Activated CD4-positive, alpha-beta T cell treated with anti-CD3 and anti-CD28 coated beads, Interleukin-2, amount 10 ng/mL, durations not matched to agents 24 days and 14 days (primary cell): ENCODE measurements at regions not wholly inside any gene's neighbourhood (a gene's known extent, or its start where the extent isn't known, plus 50 kb on each side); places are given as distances from the start of the nearest gene placed in this dataset.
"Not testable (repeated sequence)": the region's sequence is repeated elsewhere in the genome, so short reads cannot be mapped to it uniquely, and the experiment has no call there.

Experiments
- DNase-seq: peaks from one replicate; pipeline ENCODE4 v3.0.0; 2022
- H3K27ac Mint-ChIP-seq: one replicate; pipeline ENCODE4 v1.8.0; 2022; ENCODE audit warnings: mild to moderate bottlenecking, mixed read lengths
- H3K27me3 Mint-ChIP-seq: one replicate; pipeline ENCODE4 v1.8.0; 2022; ENCODE audit warnings: mixed read lengths
- H3K36me3 Mint-ChIP-seq: one replicate; pipeline ENCODE4 v1.8.0; 2022; ENCODE audit warnings: low read depth, mild to moderate bottlenecking, mixed read lengths
- H3K4me1 Mint-ChIP-seq: one replicate; pipeline ENCODE4 v1.8.0; 2021; ENCODE audit warnings: mixed read lengths
- H3K4me3 Mint-ChIP-seq: one replicate; pipeline ENCODE4 v1.8.0; 2022; ENCODE audit warnings: mild to moderate bottlenecking, moderate library complexity, mixed read lengths
- H3K9me3 Mint-ChIP-seq: one replicate; pipeline ENCODE4 v1.8.0; 2021; ENCODE audit warnings: mixed read lengths
- intact Hi-C: fragments of 100-400 bp; cut with micrococcal nuclease; formaldehyde crosslinking; loops from one replicate; pipeline ENCODE4 v1.15.1; 2023

GRCh38 chr18:77329651-77330050 lies 80.0 kb downstream of the GALR1 start:
- H3K36me3 Mint-ChIP-seq: no peaks in the 10 kb centered on the region
- peaks cover 10% of the 10 kb centered on the region for H3K27me3 Mint-ChIP-seq
- intact Hi-C loops: no loop called here
- H3K9me3 Mint-ChIP-seq: no peaks in the 10 kb centered on the region
- no peak for DNase-seq
- H3K4me3 Mint-ChIP-seq: no peak overlapping the region
- H3K4me1 Mint-ChIP-seq: no peaks in the 10 kb centered on the region
- H3K27ac Mint-ChIP-seq: no peak overlapping the region

GRCh38 chr18:77334876-77335275 lies 85.2 kb downstream of the GALR1 start:
- no peaks in the 10 kb centered on the region for H3K9me3 Mint-ChIP-seq
- H3K36me3 Mint-ChIP-seq: no peaks in the 10 kb centered on the region
- H3K27me3 Mint-ChIP-seq: peaks cover 8% of the 10 kb centered on the region
- no peak overlapping the region for H3K4me3 Mint-ChIP-seq
- no peak overlapping the region for H3K27ac Mint-ChIP-seq
- H3K4me1 Mint-ChIP-seq: no peaks in the 10 kb centered on the region
- intact Hi-C loops: no loop called here
- DNase-seq: no peak

GRCh38 chr18:77337604-77338003 lies 88.0 kb downstream of the GALR1 start:
- H3K27me3 Mint-ChIP-seq: peaks cover 3% of the 10 kb centered on the region
- no peaks in the 10 kb centered on the region for H3K36me3 Mint-ChIP-seq
- intact Hi-C loops: no loop called here
- no peak overlapping the region for H3K27ac Mint-ChIP-seq
- H3K4me3 Mint-ChIP-seq: no peak overlapping the region
- DNase-seq: no peak
- H3K9me3 Mint-ChIP-seq: no peaks in the 10 kb centered on the region
- no peaks in the 10 kb centered on the region for H3K4me1 Mint-ChIP-seq

GRCh38 chr18:77339093-77339492 lies 89.4 kb downstream of the GALR1 start:
- no peaks in the 10 kb centered on the region for H3K9me3 Mint-ChIP-seq
- no peaks in the 10 kb centered on the region for H3K4me1 Mint-ChIP-seq
- no peak for DNase-seq
- peaks cover 3% of the 10 kb centered on the region for H3K27me3 Mint-ChIP-seq
- no peak overlapping the region for H3K4me3 Mint-ChIP-seq
- intact Hi-C loops: no loop called here
- H3K27ac Mint-ChIP-seq: no peak overlapping the region
- H3K36me3 Mint-ChIP-seq: no peaks in the 10 kb centered on the region

- no peak for DNase-seq
- intact Hi-C loops: no loop called here
- Mint-ChIP-seq H3K4me1 (no peaks in the 10 kb centered on the region), H3K36me3 (no peaks in the 10 kb centered on the region), H3K4me3 (no peak overlapping the region), H3K27ac (no peak overlapping the region), H3K9me3 (no peaks in the 10 kb centered on the region), H3K27me3 (peaks cover 3% of the 10 kb centered on the region)
These were observed 90.0 kb downstream of the GALR1 start for GRCh38 chr18:77339623-77340022.

GRCh38 chr18:77340815-77341214 lies 91.2 kb downstream of the GALR1 start:
- no peak for DNase-seq
- no peaks in the 10 kb centered on the region for H3K36me3 Mint-ChIP-seq
- no peak overlapping the region for H3K27ac Mint-ChIP-seq
- H3K9me3 Mint-ChIP-seq: no peaks in the 10 kb centered on the region
- intact Hi-C loops: no loop called here
- no peak overlapping the region for H3K4me3 Mint-ChIP-seq
- peaks cover 3% of the 10 kb centered on the region for H3K27me3 Mint-ChIP-seq
- no peaks in the 10 kb centered on the region for H3K4me1 Mint-ChIP-seq

GRCh38 chr18:77341527-77342325 lies 92.1 kb downstream of the GALR1 start:
- Mint-ChIP-seq H3K27ac (no peak overlapping the region), H3K27me3 (peaks cover 3% of the 10 kb centered on the region), H3K9me3 (no peaks in the 10 kb centered on the region), H3K36me3 (no peaks in the 10 kb centered on the region), H3K4me3 (no peak overlapping the region), H3K4me1 (no peaks in the 10 kb centered on the region)
- DNase-seq: no peak
- intact Hi-C loops: no loop called here

- DNase-seq: no peak
- H3K4me1 Mint-ChIP-seq: no peaks in the 10 kb centered on the region
- intact Hi-C loops: no loop called here
These were observed 93.1 kb downstream of the GALR1 start for GRCh38 chr18:77342736-77343135.

GRCh38 chr18:77343846-77344510 lies 94.3 kb downstream of the GALR1 start:
- H3K4me1 Mint-ChIP-seq: no peaks in the 10 kb centered on the region
- no peak for DNase-seq
- H3K4me3 Mint-ChIP-seq: no peak overlapping the region
- intact Hi-C loops: no loop called here
- no peak overlapping the region for H3K27ac Mint-ChIP-seq
- H3K36me3 Mint-ChIP-seq: no peaks in the 10 kb centered on the region
- no peaks in the 10 kb centered on the region for H3K9me3 Mint-ChIP-seq
- H3K27me3 Mint-ChIP-seq: no peaks in the 10 kb centered on the region

More at GRCh38 chr18:77342736-77343135, 93.1 kb downstream of the GALR1 start:
- Mint-ChIP-seq H3K9me3 (no peaks in the 10 kb centered on the region), H3K4me3 (no peak overlapping the region), H3K36me3 (no peaks in the 10 kb centered on the region), H3K27ac (no peak overlapping the region), H3K27me3 (no peaks in the 10 kb centered on the region)

- H3K27me3 Mint-ChIP-seq: no peaks in the 10 kb centered on the region
- H3K36me3 Mint-ChIP-seq: no peaks in the 10 kb centered on the region
- no peak overlapping the region for H3K27ac Mint-ChIP-seq
- no peak overlapping the region for H3K4me3 Mint-ChIP-seq
- H3K9me3 Mint-ChIP-seq: no peaks in the 10 kb centered on the region
- no peaks in the 10 kb centered on the region for H3K4me1 Mint-ChIP-seq
- DNase-seq: no peak
- intact Hi-C loops: no loop called here
These were observed 95.3 kb downstream of the GALR1 start for GRCh38 chr18:77344786-77345500.

- Mint-ChIP-seq H3K9me3 (peaks cover 5% of the 10 kb centered on the region), H3K4me1 (no peaks in the 10 kb centered on the region), H3K4me3 (no peak overlapping the region), H3K27me3 (no peaks in the 10 kb centered on the region), H3K36me3 (no peaks in the 10 kb centered on the region), H3K27ac (no peak overlapping the region)
- intact Hi-C loops: no loop called here
- no peak for DNase-seq
These were observed 96.7 kb downstream of the GALR1 start for GRCh38 chr18:77346208-77346810.

- H3K9me3 Mint-ChIP-seq, DNase-seq, H3K4me1 Mint-ChIP-seq, H3K36me3 Mint-ChIP-seq, H3K27ac Mint-ChIP-seq, intact Hi-C loops, H3K4me3 Mint-ChIP-seq: not testable (repeated sequence)
- peaks cover 12% of the 10 kb centered on the region for H3K27me3 Mint-ChIP-seq
These were observed 103.7 kb downstream of the GALR1 start for GRCh38 chr18:77353349-77353748.

- Mint-ChIP-seq H3K27ac (no peak overlapping the region), H3K4me3 (no peak overlapping the region), H3K4me1 (no peaks in the 10 kb centered on the region), H3K9me3 (peaks cover 28% of the 10 kb centered on the region), H3K36me3 (no peaks in the 10 kb centered on the region), H3K27me3 (peaks cover 6% of the 10 kb centered on the region)
- DNase-seq: no peak
- intact Hi-C loops: no loop called here
These were observed 110.1 kb downstream of the GALR1 start for GRCh38 chr18:77359561-77360314.
